Stomach (tissue), 8 donors: ENCODE measurements at regions not wholly inside any gene's neighbourhood (a gene's known extent, or its start where the extent isn't known, plus 50 kb on each side); places are given as distances from the start of the nearest gene placed in this dataset.

Experiments used
- DNase-seq, 2 donors: peaks; one replicate each; pipeline versions ENCODE4 v3.0.0 to v3.0.0-alpha.2; 2013 to 2019
- H3K27ac ChIP-seq, 5 donors: fragments of 200-600 bp in 4 of 5; sonication (generic) in 4 of 5; one replicate each; pipeline ENCODE4 v1.5.1; 2013 to 2019; ENCODE audit warnings: mild to moderate bottlenecking in 1 of 5, moderate library complexity in 1 of 5
- H3K27me3 ChIP-seq, 3 donors: fragments of 200-600 bp; sonication (generic); one replicate each; pipeline ENCODE4 v1.5.1; 2017 to 2019; ENCODE audit warnings: mixed run types in 1 of 3
- H3K36me3 ChIP-seq, 4 donors: fragments of 200-600 bp; sonication (generic); 1 replicate in 3 of 4; 2 replicates in 1 of 4; pipeline ENCODE4 v1.5.1; 2016 to 2019
- H3K4me1 ChIP-seq, 4 donors: fragments of 200-600 bp; sonication (generic); one replicate each; pipeline ENCODE4 v1.5.1; 2016 to 2019
- H3K4me3 ChIP-seq, 4 donors: fragments of 200-600 bp; sonication (generic) in 3 of 4; one replicate each; pipeline ENCODE4 v1.5.1; 2016 to 2019; ENCODE audit warnings: mild to moderate bottlenecking in 1 of 4
- H3K9me3 ChIP-seq, 4 donors: fragments of 200-600 bp; sonication (generic); one replicate each; pipeline ENCODE4 v1.5.1; 2016 to 2019
- CTCF ChIP-seq, 7 experiments: fragments of 450-650 bp in 4 of 7; fragments of 200-600 bp in 3 of 7; sonication (generic) in 3 of 7; IDR thresholded peaks; one replicate each; pipeline ENCODE4 v1.5.1; 2016 to 2019; ENCODE audit warnings: antibody characterized with exemption in 7 of 7, control low read depth in 2 of 7, mild to moderate bottlenecking in 1 of 7
- EP300 ChIP-seq: sonication (generic); formaldehyde crosslinking; IDR thresholded peaks from one replicate; pipeline ENCODE4 v1.6.1; 2017; ENCODE audit warnings: antibody characterized with exemption
- POLR2A ChIP-seq, 4 donors: fragments of 450-650 bp; IDR thresholded peaks; one replicate each; pipeline ENCODE4 v1.6.1; 2016; ENCODE audit warnings: antibody characterized with exemption in 4 of 4, control low read depth in 2 of 4, mild to moderate bottlenecking in 1 of 4, moderate library complexity in 1 of 4
- POLR2AphosphoS5 ChIP-seq, 3 donors: sonication (generic); formaldehyde crosslinking; IDR thresholded peaks; one replicate each; pipeline ENCODE4 v1.6.1; 2016; ENCODE audit warnings: antibody characterized with exemption in 3 of 3
- WGBS, 5 donors: extraction: QIAGEN DNeasy Blood & Tissue Kit in 3 of 5; methylation state at CpG; one replicate each; pipeline versions ENCODE4 v1.1.5 to v1.1.7; 2013 to 2018; 5-methylcytosine and 5-hydroxymethylcytosine counted together
- intact Hi-C: fragments of 100-400 bp; cut with DNase I; formaldehyde crosslinking; loops from one replicate; pipeline ENCODE4 v1.15.1; 2023; ENCODE audit warnings: low total_unique reads
- donor health status: healthy with polysubstance abuse.
- donor health status: Bipolar disorder and iron deficiency.
- donor health status: healthy.

- H3K27ac ChIP-seq: peak overlapping the region in 4 of 5 donors; percentile 87 to 96 (median 92)
- intact Hi-C loops: no loop called here
- H3K27me3 ChIP-seq: no peaks in the 10 kb centered on the region
- no peak overlapping the region for H3K4me3 ChIP-seq
- peaks cover 22 to 39% (median 27%) of the 10 kb centered on the region in 4 donors for H3K4me1 ChIP-seq
- H3K36me3 ChIP-seq: no peaks in the 10 kb centered on the region
- TF ChIP-seq EP300 (no peak), POLR2AphosphoS5 (IDR thresholded peaks at IDR 0.05) (no peak), CTCF (IDR thresholded peaks at IDR 0.05) (no peak), POLR2A (IDR thresholded peaks at IDR 0.05) (no peak)
- no peak for DNase-seq
- WGBS, 5 donors: 87 to 93% (median 90%) methylated on average over 9 of the region's 9 CpGs
- H3K9me3 ChIP-seq: no peaks in the 10 kb centered on the region
Measured at GRCh38 chr1:234996245-234996757, 132.3 kb downstream of the TOMM20 start.

- DNase-seq: no peak
- intact Hi-C loops: no loop called here
Measured at GRCh38 chr1:234994436-234995295, 134.0 kb downstream of the TOMM20 start.

GRCh38 chr1:234992065-234992464, 136.6 kb downstream of the TOMM20 start:
- intact Hi-C loops: no loop called here
- H3K27me3 ChIP-seq: no peaks in the 10 kb centered on the region
- no peak for DNase-seq

More at GRCh38 chr1:234994436-234995295, 134.0 kb downstream of the TOMM20 start:
- no peak overlapping the region for H3K4me3 ChIP-seq
- TF ChIP-seq CTCF (IDR thresholded peaks at IDR 0.05): no peak
- no peak for TF ChIP-seq EP300
- no peak for TF ChIP-seq POLR2A (IDR thresholded peaks at IDR 0.05)
- H3K4me1 ChIP-seq: peaks cover 22 to 31% (median 25%) of the 10 kb centered on the region in 4 donors
- no peaks in the 10 kb centered on the region for H3K36me3 ChIP-seq
- H3K27me3 ChIP-seq: no peaks in the 10 kb centered on the region
- 71 to 85% (median 79%) methylated on average over 10 to 12 of the region's 12 CpGs for WGBS, 5 donors
- H3K9me3 ChIP-seq: no peaks in the 10 kb centered on the region
- H3K27ac ChIP-seq: peak overlapping the region in 2 of 5 donors; percentile 31 to 67

More at GRCh38 chr1:234992065-234992464, 136.6 kb downstream of the TOMM20 start:
- TF ChIP-seq CTCF (IDR thresholded peaks at IDR 0.05) (no peak), POLR2AphosphoS5 (IDR thresholded peaks at IDR 0.05) (no peak), EP300 (no peak), POLR2A (IDR thresholded peaks at IDR 0.05) (no peak)
- Histone ChIP-seq H3K4me1 (peaks cover 13 to 30% (median 23%) of the 10 kb centered on the region in 4 donors), H3K4me3 (no peak overlapping the region), H3K36me3 (no peaks in the 10 kb centered on the region), H3K9me3 (no peaks in the 10 kb centered on the region), H3K27ac (peak overlapping the region in 1 of 5 donors; percentile 91)
- 83 to 91% (median 90%) methylated on average over 3 of the region's 3 CpGs for WGBS, 5 donors
